ENCODE measurements at regions not wholly inside any gene's neighbourhood (a gene's known extent, or its start where the extent isn't known, plus 50 kb on each side); places are given as distances from the start of the nearest gene placed in this dataset.

- DNase-seq = no peak
Observed at GRCh38 chr1:208600456-208601190, 356.4 kb upstream of the PLXNA2 start.

- DNase-seq = no peak
Observed at GRCh38 chr1:208601561-208601960, 357.4 kb upstream of the PLXNA2 start.

- DNase-seq = no peak
Observed at GRCh38 chr1:208603721-208604120, 359.5 kb upstream of the PLXNA2 start.

- DNase-seq = no peak
Observed at GRCh38 chr1:208604295-208604694, 360.1 kb upstream of the PLXNA2 start.

GRCh38 chr1:208606959-208607358 is 362.8 kb upstream of the PLXNA2 start:
- no peak for DNase-seq

- DNase-seq = no peak
Observed at GRCh38 chr1:208607616-208608015, 363.4 kb upstream of the PLXNA2 start.

GRCh38 chr1:208614610-208615009 is 370.4 kb upstream of the PLXNA2 start:
- DNase-seq = no peak

- DNase-seq = no peak
Observed at GRCh38 chr1:208615371-208615770, 371.2 kb upstream of the PLXNA2 start.

- no peak for DNase-seq
Observed at GRCh38 chr1:208616776-208617175, 372.6 kb upstream of the PLXNA2 start.

GRCh38 chr1:208628022-208628914 is 384.1 kb upstream of the PLXNA2 start:
- DNase-seq = no peak

- DNase-seq = no peak
Observed at GRCh38 chr1:208631092-208631491, 386.9 kb upstream of the PLXNA2 start.

GRCh38 chr1:208631506-208631905 is 387.3 kb upstream of the PLXNA2 start:
- no peak for DNase-seq

- no peak for DNase-seq
Observed at GRCh38 chr1:208634346-208635140, 390.4 kb upstream of the PLXNA2 start.

GRCh38 chr1:208637181-208637580 is 393.0 kb upstream of the PLXNA2 start:
- DNase-seq = no peak

GRCh38 chr1:208639382-208639781 is 395.2 kb upstream of the PLXNA2 start:
- DNase-seq = no peak

- DNase-seq = no peak
Observed at GRCh38 chr1:208640295-208640694, 396.1 kb upstream of the PLXNA2 start.

- DNase-seq = no peak
Observed at GRCh38 chr1:208641579-208642280, 397.5 kb upstream of the PLXNA2 start.

- DNase-seq = no peak
Observed at GRCh38 chr1:208643005-208643597, 398.9 kb upstream of the PLXNA2 start.

- no peak for DNase-seq
Observed at GRCh38 chr1:208644401-208645160, 400.4 kb upstream of the PLXNA2 start.

- no peak for DNase-seq
Observed at GRCh38 chr1:208646431-208646830, 402.2 kb upstream of the PLXNA2 start.

- no peak for DNase-seq
Observed at GRCh38 chr1:208648146-208648545, 404.0 kb upstream of the PLXNA2 start.
